HEK293T (cell line): ENCODE measurements at regions not wholly inside any gene's neighbourhood (a gene's known extent, or its start where the extent isn't known, plus 50 kb on each side); places are given as distances from the start of the nearest gene placed in this dataset.

Experiments
- BHLHE40 ChIP-seq: fragments of 450-650 bp; IDR thresholded peaks from 2 replicates; pipeline ENCODE4 v1.6.1; 2016; ENCODE audit warnings: mild to moderate bottlenecking, moderate library complexity, borderline replicate concordance
- ELF4 ChIP-seq: fragments of 450-650 bp; IDR thresholded peaks from 2 replicates; pipeline ENCODE4 v1.6.1; 2017; ENCODE audit warnings: antibody characterized with exemption
- FOXA1 ChIP-seq: fragments of 450-650 bp; IDR thresholded peaks from 2 replicates; pipeline ENCODE4 v1.6.1; 2016; ENCODE audit warnings: mild to moderate bottlenecking
- FOXK2 ChIP-seq: fragments of 450-650 bp; IDR thresholded peaks from 2 replicates; pipeline ENCODE4 v1.6.1; 2016; ENCODE audit warnings: mild to moderate bottlenecking
- FOXM1 ChIP-seq: fragments of 450-650 bp; IDR thresholded peaks from 2 replicates; pipeline ENCODE4 v1.6.1; 2017; ENCODE audit warnings: mild to moderate bottlenecking, borderline replicate concordance
- HDGF ChIP-seq: fragments of 450-650 bp; IDR thresholded peaks from 2 replicates; pipeline ENCODE4 v1.6.1; 2017; ENCODE audit warnings: antibody characterized with exemption, borderline replicate concordance
- L3MBTL2 ChIP-seq: fragments of 450-650 bp; conservative IDR thresholded peaks from 2 replicates; pipeline ENCODE4 v1.6.1; 2016; ENCODE audit warnings: mild to moderate bottlenecking
- NFRKB ChIP-seq: fragments of 450-650 bp; IDR thresholded peaks from 2 replicates; pipeline ENCODE4 v1.6.1; 2016; ENCODE audit warnings: mild to moderate bottlenecking, moderate library complexity
- SP1 ChIP-seq: fragments of 450-650 bp; IDR thresholded peaks from 2 replicates; pipeline ENCODE4 v1.6.1; 2017
- SUZ12 ChIP-seq: fragments of 450-650 bp; IDR thresholded peaks from 2 replicates; pipeline ENCODE4 v1.6.1; 2016; ENCODE audit warnings: mild to moderate bottlenecking
- TARDBP ChIP-seq: fragments of 450-650 bp; IDR thresholded peaks from 2 replicates; pipeline ENCODE4 v1.6.1; 2016
- ZNF384 ChIP-seq: fragments of 450-650 bp; IDR thresholded peaks from 2 replicates; pipeline ENCODE4 v1.6.1; 2016
- TF ChIP-seq, protein P1 (sequence below): fragments of 450-650 bp; IDR thresholded peaks from 2 replicates; pipeline ENCODE4 v1.6.1; 2016

DNA sequence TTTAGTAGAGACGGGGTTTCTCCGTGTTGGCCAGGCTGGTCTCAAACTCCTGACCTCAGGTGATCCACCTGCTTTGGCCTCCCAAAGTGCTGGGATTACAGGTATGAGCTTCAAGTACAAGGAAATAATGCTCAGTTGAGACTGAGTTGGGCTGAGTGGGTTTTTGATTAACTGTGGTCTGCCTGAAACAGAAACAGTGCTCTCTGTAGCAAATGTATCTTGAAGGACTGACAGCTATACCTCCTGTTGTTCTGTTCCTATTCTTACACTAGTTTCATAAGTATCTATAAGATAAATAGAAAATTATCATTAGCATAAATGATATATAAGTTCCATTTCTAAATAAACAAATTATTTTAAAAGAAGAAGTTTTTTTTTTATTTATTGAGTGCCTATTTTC, 142.8 kb upstream of the PTPRK start:
- TF ChIP-seq, protein P1, sequence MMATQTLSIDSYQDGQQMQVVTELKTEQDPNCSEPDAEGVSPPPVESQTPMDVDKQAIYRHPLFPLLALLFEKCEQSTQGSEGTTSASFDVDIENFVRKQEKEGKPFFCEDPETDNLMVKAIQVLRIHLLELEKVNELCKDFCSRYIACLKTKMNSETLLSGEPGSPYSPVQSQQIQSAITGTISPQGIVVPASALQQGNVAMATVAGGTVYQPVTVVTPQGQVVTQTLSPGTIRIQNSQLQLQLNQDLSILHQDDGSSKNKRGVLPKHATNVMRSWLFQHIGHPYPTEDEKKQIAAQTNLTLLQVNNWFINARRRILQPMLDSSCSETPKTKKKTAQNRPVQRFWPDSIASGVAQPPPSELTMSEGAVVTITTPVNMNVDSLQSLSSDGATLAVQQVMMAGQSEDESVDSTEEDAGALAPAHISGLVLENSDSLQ, result no peak
- TF ChIP-seq ZNF384 (no peak), SUZ12 (no peak), HDGF (no peak), FOXK2 (no peak), BHLHE40 (no peak), SP1 (no peak), L3MBTL2 (no peak), ELF4 (no peak), TARDBP (no peak), FOXA1 (no peak), NFRKB (no peak), FOXM1 (no peak)
